NT2/D1 (cell line): ENCODE measurements at regions not wholly inside any gene's neighbourhood (a gene's known extent, or its start where the extent isn't known, plus 50 kb on each side); places are given as distances from the start of the nearest gene placed in this dataset.
"Not testable (repeated sequence)": the region's sequence is repeated elsewhere in the genome, so short reads cannot be mapped to it uniquely, and the experiment has no call there.

ENCODE experiments used
- SUZ12 ChIP-seq: IDR thresholded peaks from 2 replicates; pipeline ENCODE4 v1.6.1; 2011; ENCODE audit not compliant: insufficient read length, insufficient read depth; ENCODE audit errors: extremely low read depth
- YY1 ChIP-seq: IDR thresholded peaks from 2 replicates; pipeline ENCODE4 v1.6.1; 2011; ENCODE audit not compliant: insufficient read length, insufficient read depth
- ZNF274 ChIP-seq: IDR thresholded peaks from 2 replicates; pipeline ENCODE4 v1.6.1; 2011; ENCODE audit warnings: mild to moderate bottlenecking, low read depth, low read length

GRCh38 chr20:26373066-26373465 lies 676.4 kb upstream of the ZNF337 start:
- TF ChIP-seq YY1, ZNF274, SUZ12: not testable (repeated sequence)
